Mucosa of descending colon (tissue), 3 donors: ENCODE measurements at regions not wholly inside any gene's neighbourhood (a gene's known extent, or its start where the extent isn't known, plus 50 kb on each side); places are given as distances from the start of the nearest gene placed in this dataset.

Source experiments
- ATAC-seq: fragments of 200-7000 bp; cut with Tn5 transposase; one replicate; pipeline ENCODE4 v1.9.1; 2020; ENCODE audit warnings: mild to moderate bottlenecking, moderate library complexity
- DNase-seq, 3 donors: peaks; one replicate each; pipeline ENCODE4 v3.0.0-alpha.2; 2020
- H3K36me3 ChIP-seq: fragments of 200-600 bp; one replicate; pipeline ENCODE4 v1.8.0; 2021; ENCODE audit warnings: low read depth, mild to moderate bottlenecking
- H3K4me1 ChIP-seq: fragments of 200-600 bp; one replicate; pipeline ENCODE4 v1.8.0; 2021; ENCODE audit warnings: low read depth, mild to moderate bottlenecking
- H3K4me3 ChIP-seq: fragments of 200-600 bp; one replicate; pipeline ENCODE4 v1.8.0; 2021; ENCODE audit warnings: mild to moderate bottlenecking
- H3K9me3 ChIP-seq: fragments of 200-600 bp; one replicate; pipeline ENCODE4 v1.8.0; 2021; ENCODE audit warnings: mild to moderate bottlenecking
- CTCF ChIP-seq: fragments of 200-600 bp; IDR thresholded peaks from one replicate; pipeline ENCODE4 v1.8.0; 2022; ENCODE audit warnings: antibody characterized with exemption, mild to moderate bottlenecking
- intact Hi-C, 2 donors: fragments of 100-400 bp; cut with DNase I in 1 of 2; cut with micrococcal nuclease in 1 of 2; formaldehyde crosslinking; loops; one replicate each; pipeline versions ENCODE4 v1.11.0 to v1.11.1; 2022; cut with DNase I, micrococcal nuclease
- donor health status: DM: no; HTN: no; CAD: no; lungs with moderate emphysema.
- donor health status: DM: no; HTN: no; CAD: no.
- donor health status: DM: no; HTN: yes; CAD: no.

- TF ChIP-seq CTCF: no peak
- intact Hi-C loops: no loop called here
- Histone ChIP-seq H3K4me3 (no peak overlapping the region), H3K9me3 (peaks cover 57% of the 10 kb centered on the region), H3K36me3 (no peaks in the 10 kb centered on the region), H3K4me1 (no peaks in the 10 kb centered on the region)
- DNase-seq (no peak), ATAC-seq (no peak)
Observed at GRCh38 chr6:165047952-165048351, 261.5 kb downstream of the C6orf118 start.

GRCh38 chr6:165045631-165046030, 263.8 kb downstream of the C6orf118 start:
- Histone ChIP-seq H3K4me1 (no peaks in the 10 kb centered on the region), H3K4me3 (no peak overlapping the region), H3K9me3 (peaks cover 53% of the 10 kb centered on the region), H3K36me3 (no peaks in the 10 kb centered on the region)
- TF ChIP-seq CTCF: no peak
- DNase-seq (no peak), ATAC-seq (no peak)
- intact Hi-C loops: no loop called here

GRCh38 chr6:165042912-165043311, 266.5 kb downstream of the C6orf118 start:
- no peaks in the 10 kb centered on the region for H3K36me3 ChIP-seq
- no peak overlapping the region for H3K4me3 ChIP-seq
- no peak for ATAC-seq
- no peak for DNase-seq
- peaks cover 55% of the 10 kb centered on the region for H3K9me3 ChIP-seq
- TF ChIP-seq CTCF: no peak
- intact Hi-C loops: no loop called here
- H3K4me1 ChIP-seq: no peaks in the 10 kb centered on the region

GRCh38 chr6:165040440-165040839, 269.0 kb downstream of the C6orf118 start:
- peaks cover 60% of the 10 kb centered on the region for H3K9me3 ChIP-seq
- intact Hi-C loops: no loop called here
- H3K4me1 ChIP-seq: no peaks in the 10 kb centered on the region
- no peak for TF ChIP-seq CTCF
- DNase-seq (no peak), ATAC-seq (no peak)
- no peak overlapping the region for H3K4me3 ChIP-seq
- H3K36me3 ChIP-seq: no peaks in the 10 kb centered on the region

GRCh38 chr6:165034271-165034741, 275.1 kb downstream of the C6orf118 start:
- intact Hi-C loops: no loop called here
- H3K9me3 ChIP-seq: peaks cover 50% of the 10 kb centered on the region
- ATAC-seq (no peak), DNase-seq (no peak)
- no peak for TF ChIP-seq CTCF
- H3K36me3 ChIP-seq: no peaks in the 10 kb centered on the region
- no peaks in the 10 kb centered on the region for H3K4me1 ChIP-seq
- H3K4me3 ChIP-seq: no peak overlapping the region

GRCh38 chr6:165031502-165031901, 277.9 kb downstream of the C6orf118 start:
- DNase-seq (no peak), ATAC-seq (no peak)
- H3K9me3 ChIP-seq: peaks cover 46% of the 10 kb centered on the region
- H3K4me3 ChIP-seq: no peak overlapping the region
- TF ChIP-seq CTCF: no peak
- no peaks in the 10 kb centered on the region for H3K36me3 ChIP-seq
- intact Hi-C loops: no loop called here
- H3K4me1 ChIP-seq: no peaks in the 10 kb centered on the region
